Kidney epithelial cell (primary cell): ENCODE measurements at regions not wholly inside any gene's neighbourhood (a gene's known extent, or its start where the extent isn't known, plus 50 kb on each side); places are given as distances from the start of the nearest gene placed in this dataset.
A peak's percentile ranks its signal among the peaks of the same experiment; 100 is the strongest.

Experiments
- DNase-seq: peaks from one replicate; pipeline ENCODE4 v3.0.0-alpha.2; 2010; ENCODE audit warnings: low read depth
- H3K27me3 ChIP-seq: 2 replicates; pipeline ENCODE4 v1.6.0; 2011; ENCODE audit warnings: low read length; ENCODE audit not compliant: control insufficient read depth, insufficient read depth
- H3K36me3 ChIP-seq: 2 replicates; pipeline ENCODE4 v1.5.1; 2011; ENCODE audit warnings: low read length; ENCODE audit not compliant: control insufficient read depth, insufficient read depth
- H3K4me3 ChIP-seq: 2 replicates; pipeline ENCODE4 v1.5.1; 2011; ENCODE audit warnings: low read depth, mild to moderate bottlenecking, control low read depth, low read length
- TF ChIP-seq, protein P1 (sequence below): IDR thresholded peaks from 2 replicates; pipeline ENCODE4 v1.5.1; 2011; ENCODE audit warnings: mild to moderate bottlenecking, moderate library complexity, low read length, control low read depth, inconsistent platforms; ENCODE audit not compliant: insufficient read depth, poor library complexity, severe bottlenecking

DNA sequence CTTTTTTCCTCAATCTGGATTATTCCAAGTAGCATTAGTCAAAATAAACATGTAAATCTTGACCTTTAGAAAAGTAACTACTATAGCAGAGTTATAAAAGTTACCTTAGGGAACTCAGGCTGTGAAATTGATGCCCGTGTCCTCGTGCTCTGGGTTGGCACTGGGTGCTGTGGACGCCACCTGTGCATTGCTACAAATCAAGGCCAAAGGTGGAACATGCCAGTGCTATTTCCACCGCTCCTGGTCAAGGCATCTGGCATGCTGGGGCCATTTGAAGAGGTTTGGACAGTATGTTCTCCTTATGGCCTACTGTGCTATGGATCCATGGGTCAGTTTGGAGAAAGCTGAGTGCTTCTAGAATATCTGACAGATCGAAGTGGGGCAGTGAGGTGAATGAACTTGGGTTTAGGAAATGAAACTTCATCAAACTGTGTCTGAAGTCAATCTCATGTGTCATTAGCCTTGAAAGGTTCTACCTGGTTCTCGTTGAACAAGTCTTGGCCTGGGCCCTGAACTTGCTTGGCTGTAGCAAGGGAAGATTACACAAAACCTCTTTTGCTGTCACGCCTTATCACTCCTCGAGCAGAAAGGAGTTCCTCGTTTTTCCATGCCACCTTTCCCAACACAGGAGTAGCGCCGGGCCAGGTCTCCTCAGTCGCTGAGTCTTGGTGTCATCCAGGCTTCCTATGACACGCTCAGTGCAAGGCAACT is 397.6 kb upstream of the RGMA start:
- Histone ChIP-seq H3K27me3 (no peaks in the 10 kb centered on the region), H3K36me3 (no peaks in the 10 kb centered on the region), H3K4me3 (no peak overlapping the region)
- TF ChIP-seq, protein P1, sequence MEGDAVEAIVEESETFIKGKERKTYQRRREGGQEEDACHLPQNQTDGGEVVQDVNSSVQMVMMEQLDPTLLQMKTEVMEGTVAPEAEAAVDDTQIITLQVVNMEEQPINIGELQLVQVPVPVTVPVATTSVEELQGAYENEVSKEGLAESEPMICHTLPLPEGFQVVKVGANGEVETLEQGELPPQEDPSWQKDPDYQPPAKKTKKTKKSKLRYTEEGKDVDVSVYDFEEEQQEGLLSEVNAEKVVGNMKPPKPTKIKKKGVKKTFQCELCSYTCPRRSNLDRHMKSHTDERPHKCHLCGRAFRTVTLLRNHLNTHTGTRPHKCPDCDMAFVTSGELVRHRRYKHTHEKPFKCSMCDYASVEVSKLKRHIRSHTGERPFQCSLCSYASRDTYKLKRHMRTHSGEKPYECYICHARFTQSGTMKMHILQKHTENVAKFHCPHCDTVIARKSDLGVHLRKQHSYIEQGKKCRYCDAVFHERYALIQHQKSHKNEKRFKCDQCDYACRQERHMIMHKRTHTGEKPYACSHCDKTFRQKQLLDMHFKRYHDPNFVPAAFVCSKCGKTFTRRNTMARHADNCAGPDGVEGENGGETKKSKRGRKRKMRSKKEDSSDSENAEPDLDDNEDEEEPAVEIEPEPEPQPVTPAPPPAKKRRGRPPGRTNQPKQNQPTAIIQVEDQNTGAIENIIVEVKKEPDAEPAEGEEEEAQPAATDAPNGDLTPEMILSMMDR, result no peak
- no peak for DNase-seq

DNA sequence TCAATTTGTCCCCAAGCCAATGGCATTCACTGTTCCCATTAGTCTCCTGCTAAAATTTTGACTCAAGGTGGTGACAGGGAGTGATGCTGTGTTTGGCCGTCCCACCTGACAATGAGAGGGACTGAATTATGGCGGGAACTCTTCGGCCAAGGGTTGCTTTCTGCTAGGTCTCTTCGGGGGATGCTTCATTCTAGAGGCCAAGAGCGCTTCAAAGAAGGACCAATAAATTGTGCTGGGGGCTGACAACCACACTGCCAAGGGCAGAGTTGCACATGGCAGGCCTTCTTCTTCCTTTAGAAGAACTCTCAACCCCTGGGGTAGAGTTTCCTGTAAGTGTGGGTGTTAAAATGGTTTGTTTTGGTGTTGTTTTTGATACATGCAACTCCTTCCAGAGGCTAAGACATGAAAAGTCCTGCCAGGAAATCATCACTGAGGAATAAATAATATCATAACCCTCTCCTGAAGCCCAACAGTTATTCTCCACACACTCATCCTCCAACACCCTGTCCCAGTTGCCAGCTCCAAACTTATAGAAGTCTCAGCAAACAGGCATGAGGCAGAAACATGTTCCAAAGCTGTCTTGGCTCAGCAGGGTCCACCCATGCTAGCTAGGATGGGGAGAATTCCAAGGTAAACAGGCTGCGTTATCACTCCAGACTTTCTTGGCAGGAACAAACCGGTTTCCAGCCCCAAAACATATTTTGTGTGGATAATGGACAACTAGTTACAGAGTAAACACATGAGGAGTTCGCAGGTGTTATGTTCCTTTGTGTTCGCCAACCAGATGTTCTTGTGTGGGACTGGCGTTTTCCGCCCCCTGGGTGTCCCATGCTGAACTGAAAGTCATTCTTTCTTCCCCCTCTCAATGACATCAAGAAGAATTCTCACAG is 396.7 kb upstream of the RGMA start:
- H3K27me3 ChIP-seq, result no peaks in the 10 kb centered on the region
- no peak overlapping the region for H3K4me3 ChIP-seq
- no peak for DNase-seq
- no peaks in the 10 kb centered on the region for H3K36me3 ChIP-seq
- TF ChIP-seq, protein P1, result no peak

DNA sequence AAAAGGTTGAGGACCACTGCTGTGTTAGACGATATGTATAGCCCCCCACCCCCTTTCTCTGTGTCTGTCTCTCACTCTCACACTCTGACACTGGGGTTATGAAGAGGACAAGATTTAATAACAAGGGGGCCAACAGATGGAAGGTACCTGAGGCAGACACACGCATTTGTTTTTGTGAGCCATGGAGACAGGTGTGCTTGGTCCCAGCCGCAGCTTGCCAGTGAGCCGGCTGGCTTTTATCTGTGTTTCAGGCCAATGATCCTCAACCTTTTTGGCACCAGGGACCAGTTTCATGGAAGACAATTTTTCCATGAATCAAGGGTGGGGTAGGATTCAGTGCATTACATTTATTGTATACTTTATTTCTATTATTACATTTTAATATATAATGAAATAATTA is 394.9 kb upstream of the RGMA start:
- DNase-seq, result no peak

DNA sequence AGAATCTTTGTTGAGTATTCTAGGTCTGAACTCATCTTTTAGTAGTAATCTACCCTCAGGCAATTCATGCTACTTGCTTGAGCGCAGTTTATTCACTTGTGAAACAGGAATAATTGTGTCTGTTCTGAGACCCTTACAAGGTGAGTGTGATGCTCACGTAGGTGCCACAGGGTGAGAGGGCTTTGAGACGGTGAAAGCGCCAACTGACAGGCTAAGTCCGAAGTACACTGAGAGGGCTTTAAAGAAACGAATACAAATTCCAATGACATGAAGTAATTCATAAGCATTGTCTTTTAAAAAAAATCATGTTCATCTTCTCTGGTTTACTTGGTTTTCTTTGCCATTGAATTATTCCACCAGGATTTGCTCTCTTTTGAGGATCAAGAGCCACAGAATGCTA is 393.7 kb upstream of the RGMA start:
- TF ChIP-seq, protein P1, result no peak
- H3K27me3 ChIP-seq, result no peaks in the 10 kb centered on the region
- H3K36me3 ChIP-seq, result no peaks in the 10 kb centered on the region

More for the DNA sequence above, 394.9 kb upstream of the RGMA start:
- Histone ChIP-seq H3K36me3 (no peaks in the 10 kb centered on the region), H3K27me3 (no peaks in the 10 kb centered on the region), H3K4me3 (no peak overlapping the region)
- TF ChIP-seq, protein P1, result no peak

DNA sequence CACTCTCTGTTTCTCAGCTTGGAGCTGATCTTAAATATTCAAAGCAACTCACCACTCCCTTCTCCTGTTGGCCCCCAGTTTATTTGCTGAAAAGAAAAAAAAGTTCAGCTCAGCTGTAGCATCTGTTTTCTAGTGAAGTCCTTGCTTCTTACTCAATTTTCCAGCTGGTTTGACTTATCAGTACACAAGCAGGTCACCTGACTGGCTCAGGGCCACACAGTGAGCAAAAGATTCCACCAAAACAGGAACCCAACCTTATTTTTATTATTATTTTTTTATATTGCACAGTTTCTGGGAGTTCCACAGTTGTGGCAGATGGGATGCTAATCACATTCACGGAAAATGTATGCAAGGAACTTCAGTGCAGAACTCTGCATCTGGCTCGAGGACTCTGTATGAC is 390.7 kb upstream of the RGMA start:
- no peaks in the 10 kb centered on the region for H3K27me3 ChIP-seq
- no peaks in the 10 kb centered on the region for H3K36me3 ChIP-seq
- TF ChIP-seq, protein P1, result no peak
- no peak for DNase-seq
- H3K4me3 ChIP-seq, result no peak overlapping the region

More for the DNA sequence above, 393.7 kb upstream of the RGMA start:
- no peak overlapping the region for H3K4me3 ChIP-seq
- DNase-seq, result no peak

DNA sequence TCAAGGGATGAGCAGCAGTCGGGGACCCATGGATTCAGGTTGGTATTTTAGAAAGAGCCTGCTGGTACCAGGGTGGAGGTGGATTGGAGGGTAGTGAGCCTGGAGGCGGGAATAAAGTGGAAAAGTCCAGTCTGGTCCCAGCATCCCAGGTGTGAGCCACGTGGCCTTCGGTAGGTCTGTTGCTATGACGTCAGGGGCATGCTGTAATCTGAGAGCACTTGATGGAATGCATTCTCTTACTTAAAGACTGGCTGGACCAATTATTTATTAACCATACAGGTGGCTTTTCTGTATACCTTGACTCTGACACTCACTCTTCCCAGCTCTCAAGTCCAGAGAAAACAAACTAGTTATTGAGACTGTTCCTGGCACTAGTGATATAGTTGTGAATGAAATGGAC is 389.9 kb upstream of the RGMA start:
- peak; percentile 26 for DNase-seq
- TF ChIP-seq, protein P1, result no peak

More for the DNA sequence above, 389.9 kb upstream of the RGMA start:
- no peak overlapping the region for H3K4me3 ChIP-seq
- H3K36me3 ChIP-seq, result no peaks in the 10 kb centered on the region
- no peaks in the 10 kb centered on the region for H3K27me3 ChIP-seq
